NT2/D1 (cell line): ENCODE measurements at regions not wholly inside any gene's neighbourhood (a gene's known extent, or its start where the extent isn't known, plus 50 kb on each side); places are given as distances from the start of the nearest gene placed in this dataset.

ENCODE experiments used
- YY1 ChIP-seq: IDR thresholded peaks from 2 replicates; pipeline ENCODE4 v1.6.1; 2011; ENCODE audit not compliant: insufficient read length, insufficient read depth
- ZNF274 ChIP-seq: IDR thresholded peaks from 2 replicates; pipeline ENCODE4 v1.6.1; 2011; ENCODE audit warnings: mild to moderate bottlenecking, low read depth, low read length

DNA sequence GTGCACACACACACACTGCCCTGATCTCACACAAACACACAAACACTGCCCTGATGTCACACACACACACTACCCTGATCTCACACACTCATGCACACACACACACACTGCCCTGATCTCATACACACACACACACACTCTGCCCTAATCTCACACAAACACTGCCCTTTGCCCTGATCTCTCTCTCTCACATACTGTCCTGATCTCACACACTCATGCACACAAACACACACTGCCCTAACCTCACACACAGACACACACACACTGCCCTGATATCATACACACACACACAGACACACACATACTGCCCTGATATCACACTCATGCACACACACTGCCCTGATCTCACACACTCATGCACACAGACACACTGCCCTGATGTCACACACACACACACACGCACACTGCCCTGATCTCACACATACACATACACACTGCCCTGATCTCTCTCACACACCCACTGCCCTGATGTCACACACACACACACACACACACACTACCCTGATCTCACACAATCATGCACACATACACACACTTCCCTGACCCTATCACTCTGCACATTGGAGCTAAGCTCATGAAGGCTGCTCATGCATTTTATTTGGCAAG is 97.6 kb upstream of the DIO3 start:
- TF ChIP-seq YY1 = no peak
- no peak for TF ChIP-seq ZNF274
